C4-2B (cell line): ENCODE measurements at regions not wholly inside any gene's neighbourhood (a gene's known extent, or its start where the extent isn't known, plus 50 kb on each side); places are given as distances from the start of the nearest gene placed in this dataset.

Source experiments
- H3K27ac ChIP-seq: fragments of 450-650 bp; 2 replicates; pipeline ENCODE4 v1.5.1; 2017
- CTCF ChIP-seq: fragments of 450-650 bp; conservative IDR thresholded peaks from 2 replicates; pipeline ENCODE4 v1.5.1; 2017; ENCODE audit warnings: mild to moderate bottlenecking
- ZFX ChIP-seq: fragments of 450-650 bp; IDR thresholded peaks from 2 replicates; pipeline ENCODE4 v1.6.1; 2017

GRCh38 chrX:128929271-128930057, 593.8 kb downstream of the SMARCA1 start:
- no peak overlapping the region; the same call in 1 of the 2 replicates for H3K27ac ChIP-seq
- TF ChIP-seq ZFX (no peak), CTCF (no peak)

- H3K27ac ChIP-seq: peak overlapping the region; percentile 85; the same call in 1 of the 2 replicates
- no peak for TF ChIP-seq CTCF
- TF ChIP-seq ZFX: no peak
Measured at GRCh38 chrX:128928636-128929035, 594.7 kb downstream of the SMARCA1 start.

- peak overlapping the region; percentile 85 for H3K27ac ChIP-seq
- TF ChIP-seq ZFX: no peak
- TF ChIP-seq CTCF: no peak
Measured at GRCh38 chrX:128927363-128927762, 595.9 kb downstream of the SMARCA1 start.

- H3K27ac ChIP-seq: no peak overlapping the region
- no peak for TF ChIP-seq ZFX
- TF ChIP-seq CTCF: no peak
Measured at GRCh38 chrX:128906753-128907152, 616.5 kb downstream of the SMARCA1 start.

GRCh38 chrX:128901018-128901417, 622.3 kb downstream of the SMARCA1 start:
- no peak for TF ChIP-seq CTCF
- TF ChIP-seq ZFX: no peak

GRCh38 chrX:128897621-128898020, 625.7 kb downstream of the SMARCA1 start:
- no peak overlapping the region for H3K27ac ChIP-seq
- TF ChIP-seq ZFX: no peak
- no peak for TF ChIP-seq CTCF

More at GRCh38 chrX:128901018-128901417, 622.3 kb downstream of the SMARCA1 start:
- H3K27ac ChIP-seq: no peak overlapping the region

GRCh38 chrX:128891554-128891953, 631.7 kb downstream of the SMARCA1 start:
- TF ChIP-seq ZFX: no peak
- TF ChIP-seq CTCF: no peak
- no peak overlapping the region for H3K27ac ChIP-seq
